Esophagus (tissue), 2 donors: ENCODE measurements at regions not wholly inside any gene's neighbourhood (a gene's known extent, or its start where the extent isn't known, plus 50 kb on each side); places are given as distances from the start of the nearest gene placed in this dataset.

ENCODE experiments used
- H3K27ac ChIP-seq, 2 donors: one replicate each; pipeline ENCODE4 v1.5.1; 2013; ENCODE audit warnings: low read depth in 2 of 2, mild to moderate bottlenecking in 2 of 2, inconsistent platforms in 1 of 2, low read length in 1 of 2, moderate library complexity in 1 of 2
- H3K27me3 ChIP-seq, 2 donors: one replicate each; pipeline ENCODE4 v1.6.1; 2013; ENCODE audit warnings: low read length in 2 of 2, control low read depth in 1 of 2, mild to moderate bottlenecking in 1 of 2; ENCODE audit not compliant: insufficient read depth in 2 of 2, control insufficient read depth in 1 of 2
- H3K36me3 ChIP-seq, 2 donors: one replicate each; pipeline ENCODE4 v1.6.1; 2013; ENCODE audit warnings: low read length in 1 of 2; ENCODE audit not compliant: control insufficient read depth in 2 of 2, insufficient read depth in 2 of 2
- H3K4me1 ChIP-seq, 2 donors: one replicate each; pipeline ENCODE4 v1.6.1; 2013; ENCODE audit warnings: low read length in 1 of 2; ENCODE audit not compliant: control insufficient read depth in 2 of 2, insufficient read depth in 2 of 2
- H3K4me3 ChIP-seq, 2 donors: one replicate each; pipeline ENCODE4 v1.5.1; 2013; ENCODE audit warnings: low read length in 2 of 2, mild to moderate bottlenecking in 2 of 2, low read depth in 1 of 2, moderate library complexity in 1 of 2
- H3K9me3 ChIP-seq, 2 donors: one replicate each; pipeline ENCODE4 v1.6.1; 2013; ENCODE audit warnings: mild to moderate bottlenecking in 2 of 2, low read depth in 1 of 2, low read length in 1 of 2, moderate library complexity in 1 of 2; ENCODE audit not compliant: control insufficient read depth in 2 of 2, insufficient read depth in 1 of 2
- WGBS, 2 donors: extraction: QIAGEN DNeasy Blood & Tissue Kit; methylation state at CpG; one replicate each; pipeline ENCODE4 v1.1.7; 2013; 5-methylcytosine and 5-hydroxymethylcytosine counted together
- donor health status: healthy with polysubstance abuse.
- donor health status: Bipolar disorder and iron deficiency.

- 73 to 75% methylated on average over 4 of the region's 4 CpGs for WGBS, 2 donors
- Histone ChIP-seq H3K27ac (no peak overlapping the region), H3K4me3 (no peak overlapping the region), H3K9me3 (no peaks in the 10 kb centered on the region), H3K4me1 (peaks cover 0 to 4% of the 10 kb centered on the region in 2 donors), H3K36me3 (no peaks in the 10 kb centered on the region), H3K27me3 (no peaks in the 10 kb centered on the region)
These were observed 137.7 kb upstream of the CYP1B1 start for GRCh38 chr2:38213619-38214167.

GRCh38 chr2:38212312-38212711 is 136.4 kb upstream of the CYP1B1 start:
- no peak overlapping the region for H3K27ac ChIP-seq
- H3K27me3 ChIP-seq, result no peaks in the 10 kb centered on the region
- WGBS, 2 donors, result 92 to 94% methylated on average over 2 of the region's 2 CpGs
- no peaks in the 10 kb centered on the region for H3K36me3 ChIP-seq
- H3K4me3 ChIP-seq, result no peak overlapping the region
- peaks cover 0 to 4% of the 10 kb centered on the region in 2 donors for H3K4me1 ChIP-seq
- no peaks in the 10 kb centered on the region for H3K9me3 ChIP-seq

GRCh38 chr2:38207168-38207567 is 131.2 kb upstream of the CYP1B1 start:
- no peaks in the 10 kb centered on the region for H3K9me3 ChIP-seq
- no peak overlapping the region for H3K4me3 ChIP-seq
- no peaks in the 10 kb centered on the region for H3K36me3 ChIP-seq
- no peak overlapping the region for H3K27ac ChIP-seq
- no peaks in the 10 kb centered on the region for H3K27me3 ChIP-seq
- no peaks in the 10 kb centered on the region for H3K4me1 ChIP-seq
- WGBS, 2 donors, result 89 to 95% methylated on average over 1 of the region's 1 CpG

GRCh38 chr2:38203446-38203810 is 127.5 kb upstream of the CYP1B1 start:
- WGBS, 2 donors, result 95 to 97% methylated on average over 9 of the region's 9 CpGs
- Histone ChIP-seq H3K4me3 (no peak overlapping the region), H3K27me3 (no peaks in the 10 kb centered on the region), H3K4me1 (no peaks in the 10 kb centered on the region), H3K9me3 (no peaks in the 10 kb centered on the region), H3K27ac (no peak overlapping the region), H3K36me3 (no peaks in the 10 kb centered on the region)

- Histone ChIP-seq H3K36me3 (no peaks in the 10 kb centered on the region), H3K9me3 (no peaks in the 10 kb centered on the region), H3K27ac (no peak overlapping the region), H3K4me1 (no peaks in the 10 kb centered on the region), H3K4me3 (no peak overlapping the region), H3K27me3 (no peaks in the 10 kb centered on the region)
- 87 to 89% methylated on average over 14 of the region's 14 CpGs for WGBS, 2 donors
These were observed 126.9 kb upstream of the CYP1B1 start for GRCh38 chr2:38202713-38203445.

GRCh38 chr2:38201784-38202183 is 125.8 kb upstream of the CYP1B1 start:
- H3K4me1 ChIP-seq, result no peaks in the 10 kb centered on the region
- H3K27me3 ChIP-seq, result no peaks in the 10 kb centered on the region
- no peak overlapping the region for H3K27ac ChIP-seq
- H3K36me3 ChIP-seq, result no peaks in the 10 kb centered on the region
- H3K9me3 ChIP-seq, result no peaks in the 10 kb centered on the region
- no peak overlapping the region for H3K4me3 ChIP-seq

- Histone ChIP-seq H3K27ac (no peak overlapping the region), H3K4me3 (no peak overlapping the region), H3K9me3 (no peaks in the 10 kb centered on the region), H3K4me1 (no peaks in the 10 kb centered on the region), H3K27me3 (no peaks in the 10 kb centered on the region), H3K36me3 (no peaks in the 10 kb centered on the region)
- WGBS, 2 donors, result 74 to 78% methylated on average over 3 of the region's 3 CpGs
These were observed 124.6 kb upstream of the CYP1B1 start for GRCh38 chr2:38200598-38200997.

- no peak overlapping the region for H3K27ac ChIP-seq
- no peaks in the 10 kb centered on the region for H3K36me3 ChIP-seq
- H3K4me3 ChIP-seq, result no peak overlapping the region
- H3K27me3 ChIP-seq, result no peaks in the 10 kb centered on the region
- no peaks in the 10 kb centered on the region for H3K4me1 ChIP-seq
- H3K9me3 ChIP-seq, result no peaks in the 10 kb centered on the region
- 83 to 86% methylated on average over 1 of the region's 1 CpG for WGBS, 2 donors
These were observed 123.2 kb upstream of the CYP1B1 start for GRCh38 chr2:38199127-38199526.

- H3K27me3 ChIP-seq, result no peaks in the 10 kb centered on the region
- H3K4me3 ChIP-seq, result no peak overlapping the region
- WGBS, 2 donors, result 75 to 80% methylated on average over 5 of the region's 5 CpGs
- H3K36me3 ChIP-seq, result no peaks in the 10 kb centered on the region
- H3K27ac ChIP-seq, result no peak overlapping the region
- H3K9me3 ChIP-seq, result no peaks in the 10 kb centered on the region
- H3K4me1 ChIP-seq, result no peaks in the 10 kb centered on the region
These were observed 118.8 kb upstream of the CYP1B1 start for GRCh38 chr2:38194751-38195150.

- 66 to 78% methylated on average over 3 of the region's 3 CpGs for WGBS, 2 donors
- Histone ChIP-seq H3K36me3 (no peaks in the 10 kb centered on the region), H3K27ac (no peak overlapping the region), H3K4me1 (no peaks in the 10 kb centered on the region), H3K27me3 (no peaks in the 10 kb centered on the region), H3K4me3 (no peak overlapping the region), H3K9me3 (no peaks in the 10 kb centered on the region)
These were observed 117.0 kb upstream of the CYP1B1 start for GRCh38 chr2:38192976-38193375.
